ENCODE measurements at regions not wholly inside any gene's neighbourhood (a gene's known extent, or its start where the extent isn't known, plus 50 kb on each side); places are given as distances from the start of the nearest gene placed in this dataset.

- Histone ChIP-seq H3K9me2 (ENCODE audit: insufficient read depth) (no peaks in the 10 kb centered on the region), H3K27ac (ENCODE audit: low read depth) (no peak overlapping the region), H3K4me1 (ENCODE audit: insufficient read depth) (peaks cover 4% of the 10 kb centered on the region; the same call in 1 of the 2 replicates), H3F3A (replicated peaks; ENCODE audit: low read depth) (no peaks in the 10 kb centered on the region), H3K79me2 (replicated peaks; ENCODE audit: insufficient read depth) (no peaks in the 10 kb centered on the region), H3K27me3 (ENCODE audit: insufficient read depth) (no peaks in the 10 kb centered on the region), H4K20me1 (replicated peaks; ENCODE audit: insufficient read depth) (no peaks in the 10 kb centered on the region), H3K4me3 (no peak overlapping the region), H3K4me2 (no peak overlapping the region), H2AFZ (no peak overlapping the region), H3K36me3 (ENCODE audit: insufficient read depth) (no peaks in the 10 kb centered on the region)
- H3K9me3 Mint-ChIP-seq = no peaks in the 10 kb centered on the region
- TF ChIP-seq NANOG (IDR thresholded peaks at IDR 0.05; ENCODE audit: borderline replicate concordance) = no peak
- TF ChIP-seq ZNF462 (CRISPR knock-in tag; IDR thresholded peaks at IDR 0.05) = no peak
- H3K4me3 Mint-ChIP-seq = no peak overlapping the region
- no peak overlapping the region for H3K27ac Mint-ChIP-seq
- DNase-seq (ENCODE audit: low spot score) = no peak
- ATAC-seq = no peak
- H3K36me3 Mint-ChIP-seq (ENCODE audit: low read depth) = no peaks in the 10 kb centered on the region
- H3K27me3 Mint-ChIP-seq (ENCODE audit: insufficient read depth, low read depth, poor library complexity) = no peaks in the 10 kb centered on the region
- peaks cover 12% of the 10 kb centered on the region for H3K4me1 Mint-ChIP-seq
These were observed 315.9 kb upstream of the SEMA3A start for GRCh38 chr7:84510505-84510904.

- H3K4me2 ChIP-seq = no peak overlapping the region
- Mint-ChIP-seq H3K27me3 (ENCODE audit: insufficient read depth, low read depth, poor library complexity) (no peaks in the 10 kb centered on the region), H3K9me3 (no peaks in the 10 kb centered on the region), H3K36me3 (ENCODE audit: low read depth) (no peaks in the 10 kb centered on the region), H3K27ac (no peak overlapping the region), H3K4me3 (no peak overlapping the region), H3K4me1 (peaks cover 12% of the 10 kb centered on the region)
- no peak overlapping the region for H2AFZ ChIP-seq
- H3K9me2 ChIP-seq (ENCODE audit: insufficient read depth) = no peaks in the 10 kb centered on the region
- TF ChIP-seq NANOG (IDR thresholded peaks at IDR 0.05; ENCODE audit: borderline replicate concordance) = no peak
- no peak overlapping the region for H3K4me3 ChIP-seq
- no peaks in the 10 kb centered on the region for H4K20me1 ChIP-seq (replicated peaks; ENCODE audit: insufficient read depth)
- peaks cover 4% of the 10 kb centered on the region; the same call in 1 of the 2 replicates for H3K4me1 ChIP-seq (ENCODE audit: insufficient read depth)
- H3K27ac ChIP-seq (ENCODE audit: low read depth) = no peak overlapping the region
- H3K79me2 ChIP-seq (replicated peaks; ENCODE audit: insufficient read depth) = no peaks in the 10 kb centered on the region
- no peaks in the 10 kb centered on the region for H3F3A ChIP-seq (replicated peaks; ENCODE audit: low read depth)
- ATAC-seq = no peak
- H3K36me3 ChIP-seq (ENCODE audit: insufficient read depth) = no peaks in the 10 kb centered on the region
- no peak for DNase-seq (ENCODE audit: low spot score)
- no peaks in the 10 kb centered on the region for H3K27me3 ChIP-seq (ENCODE audit: insufficient read depth)
These were observed 314.9 kb upstream of the SEMA3A start for GRCh38 chr7:84509522-84509921.

All from GM23338 (cell line).